GM23338 (cell line): ENCODE measurements at regions not wholly inside any gene's neighbourhood (a gene's known extent, or its start where the extent isn't known, plus 50 kb on each side); places are given as distances from the start of the nearest gene placed in this dataset.
"Not testable (repeated sequence)": the region's sequence is repeated elsewhere in the genome, so short reads cannot be mapped to it uniquely, and the experiment has no call there.

Experiments used
- CREB1 ChIP-seq: fragments of 250-450 bp; sonication (Bioruptor Pico); IDR thresholded peaks from 2 replicates; pipeline ENCODE4 v1.5.0; 2020; ENCODE audit warnings: low read depth, mild to moderate bottlenecking, moderate library complexity
- EZH2 ChIP-seq: fragments of 200-600 bp; sonication (generic); IDR thresholded peaks from one replicate; pipeline ENCODE4 v1.8.0; 2017; ENCODE audit warnings: antibody characterized with exemption, mild to moderate bottlenecking, low read depth; ENCODE audit not compliant: unreplicated experiment
- EZH2phosphoT487 ChIP-seq: fragments of 200-600 bp; sonication (generic); IDR thresholded peaks from one replicate; pipeline ENCODE4 v1.8.1; 2018; ENCODE audit warnings: antibody characterized with exemption; ENCODE audit not compliant: unreplicated experiment
- POLR2AphosphoS5 ChIP-seq: IDR thresholded peaks from 2 replicates; pipeline ENCODE4 v1.6.1; 2016; ENCODE audit warnings: antibody characterized with exemption, low read depth
- ZNF331 ChIP-seq: fragments of 250-450 bp; sonication (Bioruptor Pico); IDR thresholded peaks from 2 replicates; pipeline ENCODE4 v1.5.0; 2020; ENCODE audit warnings: low read depth, mild to moderate bottlenecking, moderate library complexity
- TF ChIP-seq, protein P1 (sequence below), 2 experiments: fragments of 200-600 bp in 1 of 2; sonication (generic) in 1 of 2; conservative IDR thresholded peaks; 2 replicates each; pipeline versions ENCODE4 v1.5.1 to v1.6.1; 2016 to 2017; ENCODE audit warnings: antibody characterized with exemption in 2 of 2, low read depth in 2 of 2, mild to moderate bottlenecking in 2 of 2, moderate library complexity in 1 of 2
- TF ChIP-seq, protein P2 (sequence below): IDR thresholded peaks from 2 replicates; pipeline ENCODE4 v1.6.1; 2016; ENCODE audit warnings: antibody characterized with exemption
- TF ChIP-seq, protein P3 (sequence below): IDR thresholded peaks from one replicate; pipeline ENCODE4 v1.6.1; 2018; ENCODE audit warnings: antibody characterized with exemption; ENCODE audit not compliant: unreplicated experiment

DNA sequence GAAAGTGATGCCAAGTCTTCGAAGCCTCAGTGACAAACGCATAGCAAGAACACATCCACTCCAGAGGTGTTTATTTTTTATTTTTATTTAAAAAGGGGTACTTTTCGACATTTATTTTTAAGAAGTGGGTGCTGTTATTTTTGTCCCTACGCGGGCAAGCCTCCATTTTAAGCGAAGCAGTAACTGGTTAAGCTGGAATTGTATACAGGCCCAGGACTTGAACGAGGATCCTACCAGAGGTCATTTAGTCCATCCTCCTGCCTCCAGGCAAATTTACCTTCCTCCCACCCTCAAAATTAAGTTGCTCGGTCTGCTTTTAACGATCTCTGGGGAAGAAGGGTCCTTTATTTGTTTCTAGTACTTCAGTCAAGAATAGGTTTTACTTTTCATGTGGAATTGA lies 130.6 kb upstream of the PLEKHM1 start:
- TF ChIP-seq, protein P1, sequence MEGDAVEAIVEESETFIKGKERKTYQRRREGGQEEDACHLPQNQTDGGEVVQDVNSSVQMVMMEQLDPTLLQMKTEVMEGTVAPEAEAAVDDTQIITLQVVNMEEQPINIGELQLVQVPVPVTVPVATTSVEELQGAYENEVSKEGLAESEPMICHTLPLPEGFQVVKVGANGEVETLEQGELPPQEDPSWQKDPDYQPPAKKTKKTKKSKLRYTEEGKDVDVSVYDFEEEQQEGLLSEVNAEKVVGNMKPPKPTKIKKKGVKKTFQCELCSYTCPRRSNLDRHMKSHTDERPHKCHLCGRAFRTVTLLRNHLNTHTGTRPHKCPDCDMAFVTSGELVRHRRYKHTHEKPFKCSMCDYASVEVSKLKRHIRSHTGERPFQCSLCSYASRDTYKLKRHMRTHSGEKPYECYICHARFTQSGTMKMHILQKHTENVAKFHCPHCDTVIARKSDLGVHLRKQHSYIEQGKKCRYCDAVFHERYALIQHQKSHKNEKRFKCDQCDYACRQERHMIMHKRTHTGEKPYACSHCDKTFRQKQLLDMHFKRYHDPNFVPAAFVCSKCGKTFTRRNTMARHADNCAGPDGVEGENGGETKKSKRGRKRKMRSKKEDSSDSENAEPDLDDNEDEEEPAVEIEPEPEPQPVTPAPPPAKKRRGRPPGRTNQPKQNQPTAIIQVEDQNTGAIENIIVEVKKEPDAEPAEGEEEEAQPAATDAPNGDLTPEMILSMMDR (conservative IDR thresholded peaks at IDR 0.05; ENCODE audit: low read depth in 2 of 2), result not testable (repeated sequence)
- not testable (repeated sequence) for TF ChIP-seq POLR2AphosphoS5; EZH2; EZH2phosphoT487; CREB1 (CRISPR knock-in tag); ZNF331 (CRISPR knock-in tag)
- TF ChIP-seq, protein P2, sequence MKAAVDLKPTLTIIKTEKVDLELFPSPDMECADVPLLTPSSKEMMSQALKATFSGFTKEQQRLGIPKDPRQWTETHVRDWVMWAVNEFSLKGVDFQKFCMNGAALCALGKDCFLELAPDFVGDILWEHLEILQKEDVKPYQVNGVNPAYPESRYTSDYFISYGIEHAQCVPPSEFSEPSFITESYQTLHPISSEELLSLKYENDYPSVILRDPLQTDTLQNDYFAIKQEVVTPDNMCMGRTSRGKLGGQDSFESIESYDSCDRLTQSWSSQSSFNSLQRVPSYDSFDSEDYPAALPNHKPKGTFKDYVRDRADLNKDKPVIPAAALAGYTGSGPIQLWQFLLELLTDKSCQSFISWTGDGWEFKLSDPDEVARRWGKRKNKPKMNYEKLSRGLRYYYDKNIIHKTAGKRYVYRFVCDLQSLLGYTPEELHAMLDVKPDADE, result not testable (repeated sequence)
- TF ChIP-seq, protein P3, sequence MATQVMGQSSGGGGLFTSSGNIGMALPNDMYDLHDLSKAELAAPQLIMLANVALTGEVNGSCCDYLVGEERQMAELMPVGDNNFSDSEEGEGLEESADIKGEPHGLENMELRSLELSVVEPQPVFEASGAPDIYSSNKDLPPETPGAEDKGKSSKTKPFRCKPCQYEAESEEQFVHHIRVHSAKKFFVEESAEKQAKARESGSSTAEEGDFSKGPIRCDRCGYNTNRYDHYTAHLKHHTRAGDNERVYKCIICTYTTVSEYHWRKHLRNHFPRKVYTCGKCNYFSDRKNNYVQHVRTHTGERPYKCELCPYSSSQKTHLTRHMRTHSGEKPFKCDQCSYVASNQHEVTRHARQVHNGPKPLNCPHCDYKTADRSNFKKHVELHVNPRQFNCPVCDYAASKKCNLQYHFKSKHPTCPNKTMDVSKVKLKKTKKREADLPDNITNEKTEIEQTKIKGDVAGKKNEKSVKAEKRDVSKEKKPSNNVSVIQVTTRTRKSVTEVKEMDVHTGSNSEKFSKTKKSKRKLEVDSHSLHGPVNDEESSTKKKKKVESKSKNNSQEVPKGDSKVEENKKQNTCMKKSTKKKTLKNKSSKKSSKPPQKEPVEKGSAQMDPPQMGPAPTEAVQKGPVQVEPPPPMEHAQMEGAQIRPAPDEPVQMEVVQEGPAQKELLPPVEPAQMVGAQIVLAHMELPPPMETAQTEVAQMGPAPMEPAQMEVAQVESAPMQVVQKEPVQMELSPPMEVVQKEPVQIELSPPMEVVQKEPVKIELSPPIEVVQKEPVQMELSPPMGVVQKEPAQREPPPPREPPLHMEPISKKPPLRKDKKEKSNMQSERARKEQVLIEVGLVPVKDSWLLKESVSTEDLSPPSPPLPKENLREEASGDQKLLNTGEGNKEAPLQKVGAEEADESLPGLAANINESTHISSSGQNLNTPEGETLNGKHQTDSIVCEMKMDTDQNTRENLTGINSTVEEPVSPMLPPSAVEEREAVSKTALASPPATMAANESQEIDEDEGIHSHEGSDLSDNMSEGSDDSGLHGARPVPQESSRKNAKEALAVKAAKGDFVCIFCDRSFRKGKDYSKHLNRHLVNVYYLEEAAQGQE, result not testable (repeated sequence)
